ENCODE measurements at regions not wholly inside any gene's neighbourhood (a gene's known extent, or its start where the extent isn't known, plus 50 kb on each side); places are given as distances from the start of the nearest gene placed in this dataset.

DNA sequence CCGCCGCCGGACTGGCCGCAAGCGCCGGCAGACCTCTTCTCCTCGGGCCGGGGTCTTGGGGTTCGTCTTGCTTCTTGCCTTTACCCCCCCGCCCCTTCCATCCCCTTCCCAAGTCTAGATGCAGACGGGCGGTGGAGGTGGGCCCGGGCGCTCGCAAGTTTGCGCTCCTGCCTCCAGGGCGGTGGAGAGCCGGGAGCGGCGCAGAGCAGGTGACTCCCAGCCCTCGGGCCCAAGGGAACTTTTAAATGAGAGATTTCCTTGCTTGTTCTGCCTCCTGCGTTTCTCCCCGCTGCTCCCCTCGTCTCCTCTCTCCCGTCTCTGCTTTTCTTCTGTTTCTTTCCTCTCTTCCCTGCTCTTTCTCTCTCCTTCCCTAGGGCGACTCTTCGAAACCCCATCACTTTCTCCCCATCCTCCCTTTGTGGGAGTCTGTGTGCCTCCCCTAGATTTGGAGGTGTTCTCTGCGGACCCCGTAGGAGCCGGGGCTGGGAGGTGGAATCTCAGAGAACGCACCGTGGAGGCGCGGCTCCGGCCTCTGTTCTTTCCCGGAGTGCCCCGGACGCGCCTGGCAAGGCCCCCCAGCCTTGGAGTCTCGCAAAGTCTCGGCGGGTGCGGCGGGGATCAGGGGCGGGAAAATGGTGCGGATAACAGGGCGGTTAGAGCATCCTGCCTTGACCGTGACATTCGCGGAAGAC, 114.7 kb upstream of the MYL2 start:
- TF ChIP-seq, protein P1, sequence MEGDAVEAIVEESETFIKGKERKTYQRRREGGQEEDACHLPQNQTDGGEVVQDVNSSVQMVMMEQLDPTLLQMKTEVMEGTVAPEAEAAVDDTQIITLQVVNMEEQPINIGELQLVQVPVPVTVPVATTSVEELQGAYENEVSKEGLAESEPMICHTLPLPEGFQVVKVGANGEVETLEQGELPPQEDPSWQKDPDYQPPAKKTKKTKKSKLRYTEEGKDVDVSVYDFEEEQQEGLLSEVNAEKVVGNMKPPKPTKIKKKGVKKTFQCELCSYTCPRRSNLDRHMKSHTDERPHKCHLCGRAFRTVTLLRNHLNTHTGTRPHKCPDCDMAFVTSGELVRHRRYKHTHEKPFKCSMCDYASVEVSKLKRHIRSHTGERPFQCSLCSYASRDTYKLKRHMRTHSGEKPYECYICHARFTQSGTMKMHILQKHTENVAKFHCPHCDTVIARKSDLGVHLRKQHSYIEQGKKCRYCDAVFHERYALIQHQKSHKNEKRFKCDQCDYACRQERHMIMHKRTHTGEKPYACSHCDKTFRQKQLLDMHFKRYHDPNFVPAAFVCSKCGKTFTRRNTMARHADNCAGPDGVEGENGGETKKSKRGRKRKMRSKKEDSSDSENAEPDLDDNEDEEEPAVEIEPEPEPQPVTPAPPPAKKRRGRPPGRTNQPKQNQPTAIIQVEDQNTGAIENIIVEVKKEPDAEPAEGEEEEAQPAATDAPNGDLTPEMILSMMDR (conservative IDR thresholded peaks at IDR 0.05): no peak
- no peak for TF ChIP-seq ZFX (IDR thresholded peaks at IDR 0.05)
